ES-I3 (cell line): ENCODE measurements at regions not wholly inside any gene's neighbourhood (a gene's known extent, or its start where the extent isn't known, plus 50 kb on each side); places are given as distances from the start of the nearest gene placed in this dataset.
"Not testable (repeated sequence)": the region's sequence is repeated elsewhere in the genome, so short reads cannot be mapped to it uniquely, and the experiment has no call there.

ENCODE experiments used
- H3K36me3 ChIP-seq: 2 replicates; pipeline ENCODE4 v1.6.1; 2013; ENCODE audit warnings: mild to moderate bottlenecking, low read length, control low read depth, moderate library complexity; ENCODE audit not compliant: insufficient read depth
- H3K4me1 ChIP-seq: 2 replicates; pipeline ENCODE4 v1.6.1; 2013; ENCODE audit warnings: mild to moderate bottlenecking, control low read depth, low read length; ENCODE audit not compliant: insufficient read depth
- H3K9ac ChIP-seq: 2 replicates; pipeline ENCODE4 v1.6.1; 2013; ENCODE audit warnings: low read depth, mild to moderate bottlenecking, low read length, moderate library complexity
- H3K9me3 ChIP-seq: 2 replicates; pipeline ENCODE4 v1.6.1; 2013; ENCODE audit warnings: mild to moderate bottlenecking, low read length, moderate library complexity; ENCODE audit not compliant: control insufficient read depth, insufficient read depth

DNA sequence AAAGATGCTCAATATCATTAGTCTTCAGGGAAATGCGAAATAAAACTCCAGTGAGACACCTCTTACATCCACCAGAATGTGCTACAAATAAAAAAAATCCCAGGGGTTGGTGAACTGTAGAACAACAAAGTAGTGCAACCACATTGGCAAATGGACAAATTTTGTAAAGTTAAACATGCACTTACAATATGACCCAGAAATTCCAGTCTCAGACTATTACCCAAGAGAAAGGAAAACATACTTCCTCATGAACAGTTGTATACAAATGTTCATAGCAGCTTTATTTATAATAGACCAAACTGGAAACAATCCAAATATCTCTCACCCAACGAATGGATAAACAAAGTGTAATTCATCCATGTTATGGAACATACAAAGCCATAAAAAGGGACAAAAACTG lies 239.5 kb downstream of the ABCC12 start:
- H3K9me3 ChIP-seq: no peaks in the 10 kb centered on the region
- no peak overlapping the region for H3K9ac ChIP-seq
- no peaks in the 10 kb centered on the region for H3K4me1 ChIP-seq
- H3K36me3 ChIP-seq: no peaks in the 10 kb centered on the region

DNA sequence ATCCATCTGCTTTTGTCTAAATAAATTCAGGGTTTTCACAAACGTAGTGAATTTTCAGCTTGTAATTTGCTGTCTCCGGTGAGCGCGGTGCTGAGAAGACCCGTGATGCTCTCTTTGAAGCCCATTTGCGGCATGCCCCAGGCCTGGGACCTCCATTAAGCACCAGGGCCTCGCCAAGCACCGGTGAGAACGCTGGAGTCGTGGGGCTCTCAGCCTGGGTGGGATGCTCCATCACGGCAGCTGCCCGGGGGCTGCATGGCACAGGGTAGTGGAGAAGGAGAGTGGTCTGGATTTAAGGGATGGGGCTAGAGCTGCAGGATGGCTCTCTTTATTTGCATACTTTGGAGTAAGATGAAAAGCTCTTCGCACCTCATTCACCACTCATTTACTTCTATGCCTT lies 248.7 kb downstream of the ABCC12 start:
- Histone ChIP-seq H3K36me3 (no peaks in the 10 kb centered on the region), H3K9me3 (no peaks in the 10 kb centered on the region; the same call in 1 of the 2 replicates), H3K9ac (no peak overlapping the region), H3K4me1 (peaks cover 19% of the 10 kb centered on the region)

DNA sequence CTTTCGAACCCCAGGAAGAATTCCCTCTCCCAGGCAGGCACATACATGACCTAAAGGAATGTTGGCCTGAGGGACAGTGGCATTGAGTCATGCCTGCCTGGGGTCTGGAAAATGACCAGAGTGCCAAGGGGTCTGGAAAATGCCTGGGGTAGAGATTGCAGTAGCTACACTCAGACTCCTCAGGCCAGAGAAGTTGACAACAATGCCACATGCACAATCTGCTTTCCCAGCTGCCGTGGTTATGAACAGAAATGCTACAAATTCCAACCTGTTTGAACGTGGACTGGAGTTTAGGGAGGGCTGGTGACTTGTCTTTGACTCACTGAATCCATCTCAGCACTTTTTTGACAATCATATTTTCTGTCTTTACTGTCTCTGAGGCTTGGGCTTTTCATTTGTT lies 250.0 kb downstream of the ABCC12 start:
- H3K9me3 ChIP-seq: no peaks in the 10 kb centered on the region; the same call in 1 of the 2 replicates
- H3K36me3 ChIP-seq: no peaks in the 10 kb centered on the region
- peaks cover 19% of the 10 kb centered on the region for H3K4me1 ChIP-seq
- no peak overlapping the region for H3K9ac ChIP-seq

DNA sequence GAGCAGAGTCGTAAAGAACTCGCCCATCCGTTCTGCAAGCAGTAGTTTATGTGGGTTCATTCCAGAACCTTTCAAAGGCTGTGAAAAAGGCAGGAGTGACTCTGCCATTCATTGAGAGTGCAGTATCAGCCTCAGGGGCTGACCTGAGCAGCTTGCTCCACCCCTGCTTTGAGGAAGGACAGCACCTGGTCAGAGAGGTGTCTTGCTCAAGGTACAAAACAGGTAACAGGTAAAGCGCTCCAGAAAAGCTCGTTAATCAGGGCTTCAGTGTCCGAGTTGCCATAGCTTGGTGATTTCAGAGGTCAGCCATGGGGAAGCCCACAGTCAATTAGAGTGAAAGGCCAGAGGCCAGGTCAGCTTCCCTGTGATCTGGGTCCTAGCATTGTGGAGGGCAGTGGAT lies 251.1 kb downstream of the ABCC12 start:
- no peaks in the 10 kb centered on the region; the same call in 1 of the 2 replicates for H3K9me3 ChIP-seq
- peaks cover 19% of the 10 kb centered on the region for H3K4me1 ChIP-seq
- no peaks in the 10 kb centered on the region for H3K36me3 ChIP-seq
- H3K9ac ChIP-seq: no peak overlapping the region

DNA sequence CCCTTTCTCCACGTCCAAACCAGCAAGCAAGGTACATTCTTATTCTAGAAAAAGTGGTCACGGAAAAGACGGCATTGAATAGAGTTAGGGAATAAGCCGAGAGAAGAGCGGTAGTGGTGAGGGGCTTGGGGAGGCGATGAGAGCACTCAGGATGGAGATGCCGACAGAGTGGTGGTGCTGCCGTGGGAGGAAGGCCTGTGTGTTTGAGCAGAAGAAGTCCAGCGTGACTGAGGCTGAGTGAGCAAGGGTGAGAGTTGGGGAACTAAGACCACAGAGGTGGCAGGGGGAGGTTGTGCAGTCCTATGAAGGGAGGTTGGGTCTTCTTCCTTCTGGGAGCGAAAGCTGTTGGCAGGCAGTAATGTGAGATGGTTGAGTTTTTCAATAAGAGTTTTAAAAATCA lies 252.3 kb downstream of the ABCC12 start:
- no peaks in the 10 kb centered on the region for H3K36me3 ChIP-seq
- peaks cover 19% of the 10 kb centered on the region for H3K4me1 ChIP-seq
- no peak overlapping the region for H3K9ac ChIP-seq
- H3K9me3 ChIP-seq: no peaks in the 10 kb centered on the region; the same call in 1 of the 2 replicates

DNA sequence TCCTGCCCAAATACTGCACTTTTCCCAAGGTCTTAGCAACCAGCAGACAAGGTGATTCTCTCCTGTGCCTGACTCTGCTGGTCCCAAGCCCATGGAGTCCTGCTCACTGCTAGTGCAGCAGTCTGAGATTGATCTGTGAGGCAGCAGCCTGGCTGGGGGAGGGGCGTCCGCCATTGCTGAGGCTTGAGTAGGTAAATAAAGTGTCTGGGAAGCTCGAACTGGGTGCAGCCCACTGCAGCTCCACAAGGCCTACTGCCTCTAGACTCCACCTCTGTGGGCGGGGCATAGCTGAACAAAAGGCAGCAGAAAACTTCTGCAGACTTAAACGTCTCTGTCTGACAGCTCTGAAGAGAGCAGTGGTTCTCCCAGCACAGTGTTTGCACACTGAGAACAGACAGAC lies 258.7 kb downstream of the ABCC12 start:
- not testable (repeated sequence) for H3K4me1 ChIP-seq, H3K36me3 ChIP-seq, H3K9ac ChIP-seq, H3K9me3 ChIP-seq

DNA sequence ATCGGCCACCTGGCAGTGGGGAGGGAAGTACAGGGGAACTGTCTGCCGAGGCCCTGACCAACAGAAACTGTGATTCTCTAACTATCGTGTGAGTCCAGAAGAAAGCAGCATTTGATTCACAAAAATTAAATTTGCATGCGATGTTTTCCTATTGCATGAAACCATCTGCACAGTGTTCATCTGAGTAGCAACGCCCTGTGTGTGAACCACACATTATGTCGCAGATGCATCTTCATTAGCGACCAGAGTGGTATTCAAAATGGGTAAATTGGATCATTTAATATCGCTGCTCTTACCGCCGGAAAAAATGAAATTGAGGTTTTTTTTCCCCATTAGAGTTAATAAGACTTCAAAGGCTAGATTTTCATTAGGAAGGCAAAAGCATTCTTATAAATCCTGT lies 260.6 kb downstream of the ABCC12 start:
- no peaks in the 10 kb centered on the region for H3K36me3 ChIP-seq
- H3K9ac ChIP-seq: no peak overlapping the region
- peaks cover 4% of the 10 kb centered on the region; the same call in 1 of the 2 replicates for H3K9me3 ChIP-seq
- H3K4me1 ChIP-seq: no peaks in the 10 kb centered on the region

DNA sequence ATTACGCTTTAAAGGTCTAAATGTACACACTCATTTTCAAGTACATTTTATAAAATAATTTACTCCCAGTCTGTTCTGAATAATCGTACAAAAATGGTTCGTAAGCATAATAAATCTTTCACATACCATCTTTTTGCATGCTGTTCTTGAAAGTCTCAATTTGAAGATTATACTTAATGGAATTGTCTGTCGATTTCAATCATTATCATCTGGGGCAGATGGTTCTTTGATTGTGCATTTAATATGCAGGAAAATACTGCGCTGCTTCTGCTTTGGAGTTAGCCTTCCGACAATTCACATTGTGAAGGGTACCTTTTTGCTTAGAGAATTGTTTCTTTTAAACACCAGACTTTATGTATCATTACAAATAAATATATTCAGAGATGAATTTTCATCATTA lies 262.8 kb downstream of the ABCC12 start:
- H3K9me3 ChIP-seq: peaks cover 4% of the 10 kb centered on the region; the same call in 1 of the 2 replicates
- no peak overlapping the region for H3K9ac ChIP-seq
- no peaks in the 10 kb centered on the region for H3K36me3 ChIP-seq
- H3K4me1 ChIP-seq: peaks cover 7% of the 10 kb centered on the region

DNA sequence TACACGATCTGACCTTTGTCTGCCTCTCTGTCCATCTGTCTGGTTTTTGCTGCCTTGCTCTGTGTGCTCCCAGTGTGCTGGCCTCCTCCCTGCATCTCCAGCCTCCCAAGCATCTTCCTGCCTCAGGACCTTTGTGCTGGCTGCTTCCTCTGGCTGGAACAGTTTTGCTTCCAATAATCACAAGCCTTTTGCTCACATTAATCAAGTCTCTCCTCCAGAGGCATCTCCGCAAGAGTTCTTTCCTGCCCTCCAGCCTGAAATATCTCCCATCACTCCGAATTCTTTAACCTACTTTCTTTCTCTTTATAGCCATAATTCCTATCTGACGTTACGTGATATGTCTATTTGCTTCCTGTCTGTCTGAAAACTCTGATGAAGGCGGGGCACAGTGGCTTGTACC lies 267.1 kb downstream of the ABCC12 start:
- no peak overlapping the region for H3K9ac ChIP-seq
- peaks cover 4% of the 10 kb centered on the region; the same call in 1 of the 2 replicates for H3K9me3 ChIP-seq
- no peaks in the 10 kb centered on the region for H3K36me3 ChIP-seq
- peaks cover 34% of the 10 kb centered on the region for H3K4me1 ChIP-seq

DNA sequence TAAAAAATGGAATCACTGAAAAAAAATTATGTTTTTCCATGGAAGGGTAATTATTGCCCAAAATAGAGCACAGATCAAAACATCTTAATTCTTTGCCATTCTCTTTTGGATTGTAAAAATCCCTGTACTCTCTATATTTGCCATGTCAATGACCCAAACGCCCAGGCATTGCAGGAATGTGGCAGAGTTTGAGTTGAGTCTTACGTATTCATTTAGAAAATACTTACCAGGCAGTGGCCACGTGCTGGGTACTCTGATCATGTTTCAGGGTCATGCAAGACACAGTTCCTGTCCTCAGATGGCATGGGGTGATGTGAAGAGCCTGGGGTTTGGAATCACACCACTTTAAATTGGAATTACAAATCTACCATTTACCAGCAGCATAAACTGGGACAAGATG lies 267.7 kb downstream of the ABCC12 start:
- peaks cover 4% of the 10 kb centered on the region; the same call in 1 of the 2 replicates for H3K9me3 ChIP-seq
- H3K4me1 ChIP-seq: peaks cover 38% of the 10 kb centered on the region
- H3K9ac ChIP-seq: no peak overlapping the region
- no peaks in the 10 kb centered on the region for H3K36me3 ChIP-seq

DNA sequence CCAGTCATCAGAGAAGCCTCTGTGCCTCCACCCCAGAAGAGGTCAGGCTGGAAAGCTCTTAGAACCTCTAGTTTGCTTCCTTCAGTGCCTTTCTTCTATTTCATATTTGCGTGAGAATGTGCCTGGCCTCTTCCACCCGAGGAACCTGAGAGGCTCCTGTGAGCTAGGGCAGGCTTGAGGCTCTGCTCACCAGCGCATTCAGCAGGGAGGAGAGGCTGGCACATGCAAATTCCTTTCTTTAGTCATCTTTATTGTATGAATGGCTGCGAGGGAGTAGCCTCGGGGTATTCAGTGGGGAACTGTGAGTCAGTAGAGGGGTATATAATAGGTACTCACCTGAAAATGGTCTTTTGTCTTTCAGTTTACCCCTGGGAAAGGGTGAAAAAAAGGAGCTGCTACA lies 268.3 kb downstream of the ABCC12 start:
- Histone ChIP-seq H3K9me3 (peaks cover 4% of the 10 kb centered on the region; the same call in 1 of the 2 replicates), H3K9ac (peak overlapping the region; percentile 9; the same call in 1 of the 2 replicates), H3K36me3 (no peaks in the 10 kb centered on the region), H3K4me1 (peaks cover 38% of the 10 kb centered on the region)

DNA sequence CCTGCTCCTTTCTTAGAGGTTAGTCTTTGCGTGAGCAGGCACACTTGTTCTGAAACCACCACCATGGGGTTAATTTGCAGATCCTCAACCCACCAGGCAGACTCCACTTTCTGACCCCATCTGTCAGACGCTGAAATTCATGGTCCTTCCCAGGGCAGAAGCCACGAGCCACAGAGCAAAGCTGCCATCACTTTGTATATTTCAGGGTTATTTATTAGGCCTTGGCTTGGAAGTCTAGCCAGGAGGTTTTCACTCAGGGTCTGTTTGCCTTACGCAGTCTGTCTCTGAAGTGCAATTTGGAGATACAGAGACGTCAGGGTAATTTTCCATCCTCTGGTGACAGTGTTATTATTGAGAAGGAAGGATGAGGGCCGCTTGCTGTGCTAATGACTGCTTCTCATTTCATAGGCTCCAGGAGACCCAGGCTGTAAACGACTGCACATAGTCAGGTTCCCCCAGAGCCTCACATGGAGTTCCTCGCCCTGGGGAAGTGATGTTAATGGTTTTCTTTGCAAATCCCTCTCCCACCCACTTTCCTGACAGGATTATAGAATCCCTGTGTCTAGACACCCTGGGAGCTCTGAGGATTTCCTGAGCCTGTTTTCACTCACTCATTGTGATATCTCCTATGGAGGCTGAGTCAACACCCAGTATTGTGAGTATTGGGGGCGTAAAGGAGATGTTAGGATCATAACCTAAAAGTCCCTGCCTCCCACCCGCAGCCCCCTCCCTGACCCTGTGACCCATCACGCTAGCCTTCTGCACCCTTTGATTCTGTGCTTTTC lies 269.0 kb downstream of the ABCC12 start:
- peaks cover 38% of the 10 kb centered on the region for H3K4me1 ChIP-seq
- H3K9me3 ChIP-seq: peaks cover 4% of the 10 kb centered on the region; the same call in 1 of the 2 replicates
- no peaks in the 10 kb centered on the region for H3K36me3 ChIP-seq
- peak overlapping the region; percentile 23 for H3K9ac ChIP-seq

DNA sequence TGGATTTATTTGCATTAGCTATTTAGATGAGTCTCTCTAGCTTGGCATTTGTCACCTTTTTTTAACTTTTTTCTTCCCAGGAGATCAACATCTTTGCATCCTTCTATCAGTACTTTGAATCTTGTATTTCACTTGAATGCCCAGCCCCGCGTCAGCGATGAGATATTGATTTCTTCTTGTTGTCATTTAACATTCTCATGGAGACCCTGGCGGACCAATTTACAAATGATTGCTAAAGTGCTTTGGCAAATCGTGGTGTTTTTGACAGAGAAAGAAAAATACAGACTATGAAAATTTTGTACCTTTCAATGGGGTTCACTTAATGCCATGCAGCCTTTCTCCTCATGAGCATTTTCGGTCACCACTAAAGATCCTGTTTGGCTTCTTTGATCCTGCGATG lies 269.7 kb downstream of the ABCC12 start:
- peak overlapping the region; percentile 23; the same call in 1 of the 2 replicates for H3K9ac ChIP-seq
- no peaks in the 10 kb centered on the region for H3K36me3 ChIP-seq
- 0 out of 2 replicates have a peak, but pooled peaks cover 4% of the 10 kb centered on the region for H3K9me3 ChIP-seq
- peaks cover 38% of the 10 kb centered on the region for H3K4me1 ChIP-seq

DNA sequence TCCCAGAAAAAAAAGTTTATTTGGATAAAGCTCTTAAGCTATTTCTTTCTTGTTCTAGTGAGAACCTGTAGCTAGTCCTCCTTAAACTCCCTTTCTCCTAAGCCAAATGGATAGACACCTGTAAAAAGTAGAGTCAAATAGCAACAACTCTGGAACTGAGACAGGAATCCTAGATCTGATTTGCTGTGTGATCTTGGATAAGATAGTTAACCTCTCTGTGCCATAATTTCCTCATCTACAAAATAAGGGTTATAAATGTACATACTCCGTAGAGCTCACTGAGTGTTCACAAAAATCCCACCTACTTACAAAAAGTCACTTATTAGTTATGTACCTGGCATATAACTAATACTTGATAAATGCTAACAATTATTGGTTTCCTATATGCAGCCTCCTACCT lies 270.3 kb downstream of the ABCC12 start:
- H3K4me1 ChIP-seq: peaks cover 38% of the 10 kb centered on the region
- no peak overlapping the region for H3K9ac ChIP-seq
- H3K9me3 ChIP-seq: 0 out of 2 replicates have a peak, but pooled peaks cover under 1% of the 10 kb centered on the region
- H3K36me3 ChIP-seq: no peaks in the 10 kb centered on the region

DNA sequence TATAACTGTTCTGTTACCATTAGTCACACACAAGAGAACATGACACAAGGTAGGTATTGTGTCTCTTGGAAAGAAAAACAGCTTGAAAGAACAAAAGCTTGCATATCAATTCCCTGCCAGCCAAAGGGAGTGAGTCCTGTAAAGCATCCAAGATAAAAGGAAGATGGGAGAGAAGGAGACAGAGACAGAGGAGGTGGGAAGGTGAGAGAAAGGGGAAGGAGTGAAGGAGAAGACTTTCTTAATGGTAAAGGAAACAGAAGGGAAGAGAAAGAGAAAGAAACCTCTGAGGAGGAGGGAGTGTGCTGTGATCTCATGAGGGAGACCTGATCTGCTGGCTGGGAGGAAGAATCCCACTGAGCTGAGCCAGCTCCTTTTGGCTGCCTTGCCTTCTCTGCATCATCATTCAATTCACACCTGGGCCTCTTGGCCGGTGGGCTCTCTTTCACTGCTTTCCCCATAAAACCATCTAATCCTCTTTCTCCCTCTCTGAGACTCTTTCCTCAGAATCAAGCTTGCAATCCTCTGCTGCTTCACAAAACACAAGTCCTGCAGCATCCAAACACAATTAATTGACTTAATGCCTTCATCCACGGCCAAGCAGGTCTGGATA lies 271.6 kb downstream of the ABCC12 start:
- H3K9me3 ChIP-seq: no peaks in the 10 kb centered on the region
- H3K9ac ChIP-seq: no peak overlapping the region
- H3K36me3 ChIP-seq: no peaks in the 10 kb centered on the region
- H3K4me1 ChIP-seq: peaks cover 38% of the 10 kb centered on the region
